GM19372 (cell line): ENCODE measurements at regions not wholly inside any gene's neighbourhood (a gene's known extent, or its start where the extent isn't known, plus 50 kb on each side); places are given as distances from the start of the nearest gene placed in this dataset.

Experiments used
- ATAC-seq: cut with Tn5 transposase; IDR thresholded peaks from one replicate; pipeline ENCODE4 v1.9.1; 2021; ENCODE audit warnings: mild to moderate bottlenecking, low read depth, moderate library complexity; ENCODE audit not compliant: unreplicated experiment

DNA sequence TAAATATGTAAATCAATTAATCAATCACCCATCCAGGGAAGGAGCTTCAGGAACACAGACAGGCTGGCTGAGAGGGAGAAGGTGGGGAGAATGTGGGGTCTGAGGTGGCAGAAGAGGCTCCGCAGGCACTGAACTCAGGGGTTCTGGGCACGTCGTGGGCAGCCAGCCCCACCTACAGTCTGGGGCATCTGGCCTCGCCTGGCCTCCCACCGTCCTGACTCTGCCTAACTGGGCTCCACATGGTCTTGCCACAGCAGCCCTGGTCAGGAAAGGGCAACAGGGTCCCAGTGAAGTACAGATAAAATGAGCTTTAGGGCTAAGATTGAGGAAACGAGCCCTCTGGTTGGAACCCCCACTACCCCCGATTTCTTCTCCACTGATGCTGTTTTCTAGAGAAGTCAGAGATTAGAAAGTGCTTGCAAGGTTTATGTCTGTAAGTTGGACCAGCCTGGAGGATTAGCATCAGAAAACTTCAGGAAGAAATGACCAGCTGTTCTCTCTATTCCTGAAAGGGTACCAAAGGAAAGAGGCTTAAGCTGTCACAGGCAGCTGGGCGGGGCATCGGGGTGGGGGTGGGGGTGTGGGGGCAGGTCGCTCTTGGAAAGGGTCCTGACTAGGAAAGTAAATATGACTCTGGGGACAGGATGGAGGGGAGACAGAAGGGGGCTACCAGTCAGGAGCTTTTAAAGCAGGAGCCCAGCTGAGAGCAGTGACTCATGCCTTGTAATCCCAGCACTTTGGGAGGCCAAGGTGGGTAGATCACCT is 261.7 kb downstream of the BUD13 start:
- no peak for ATAC-seq

DNA sequence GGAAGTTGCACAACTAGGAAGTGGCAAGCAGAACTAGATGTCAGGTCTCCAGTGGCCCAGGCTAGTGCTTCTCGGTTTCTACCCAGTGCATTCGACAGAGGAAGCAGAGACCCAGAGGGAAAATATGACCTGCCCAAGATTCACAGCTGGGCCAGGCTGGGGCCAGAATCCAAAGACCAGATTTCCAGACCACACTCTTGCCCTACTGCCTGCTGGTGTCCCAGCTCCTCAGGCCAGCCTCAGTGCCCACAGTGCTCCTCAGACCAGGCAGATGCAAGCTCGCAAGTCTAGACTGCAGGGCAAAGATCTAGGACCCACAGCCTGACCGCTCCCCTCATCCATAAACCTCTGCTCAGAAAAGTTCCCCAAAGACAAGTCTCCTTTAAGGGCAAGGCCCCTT is 262.6 kb downstream of the BUD13 start:
- no peak for ATAC-seq

DNA sequence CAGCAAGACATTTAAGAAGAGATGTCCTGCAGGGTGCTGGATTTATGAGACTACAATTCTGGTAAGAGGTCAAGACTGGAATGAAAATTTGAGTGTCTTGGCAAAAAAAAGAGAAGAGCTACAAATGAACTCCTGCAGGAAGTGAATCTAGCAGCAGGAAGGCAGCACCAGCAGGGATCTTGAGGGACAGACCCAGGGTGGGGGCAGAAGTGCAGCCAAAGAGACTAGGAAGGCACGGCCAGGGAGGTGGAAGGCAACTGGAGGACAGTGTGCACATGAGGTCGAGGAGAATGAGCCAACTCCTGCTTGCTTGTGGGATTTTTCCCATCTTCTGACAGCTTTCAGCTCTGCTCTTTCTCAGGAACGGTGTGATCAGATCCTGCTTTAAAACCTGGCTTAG is 263.2 kb downstream of the BUD13 start:
- ATAC-seq, result no peak

DNA sequence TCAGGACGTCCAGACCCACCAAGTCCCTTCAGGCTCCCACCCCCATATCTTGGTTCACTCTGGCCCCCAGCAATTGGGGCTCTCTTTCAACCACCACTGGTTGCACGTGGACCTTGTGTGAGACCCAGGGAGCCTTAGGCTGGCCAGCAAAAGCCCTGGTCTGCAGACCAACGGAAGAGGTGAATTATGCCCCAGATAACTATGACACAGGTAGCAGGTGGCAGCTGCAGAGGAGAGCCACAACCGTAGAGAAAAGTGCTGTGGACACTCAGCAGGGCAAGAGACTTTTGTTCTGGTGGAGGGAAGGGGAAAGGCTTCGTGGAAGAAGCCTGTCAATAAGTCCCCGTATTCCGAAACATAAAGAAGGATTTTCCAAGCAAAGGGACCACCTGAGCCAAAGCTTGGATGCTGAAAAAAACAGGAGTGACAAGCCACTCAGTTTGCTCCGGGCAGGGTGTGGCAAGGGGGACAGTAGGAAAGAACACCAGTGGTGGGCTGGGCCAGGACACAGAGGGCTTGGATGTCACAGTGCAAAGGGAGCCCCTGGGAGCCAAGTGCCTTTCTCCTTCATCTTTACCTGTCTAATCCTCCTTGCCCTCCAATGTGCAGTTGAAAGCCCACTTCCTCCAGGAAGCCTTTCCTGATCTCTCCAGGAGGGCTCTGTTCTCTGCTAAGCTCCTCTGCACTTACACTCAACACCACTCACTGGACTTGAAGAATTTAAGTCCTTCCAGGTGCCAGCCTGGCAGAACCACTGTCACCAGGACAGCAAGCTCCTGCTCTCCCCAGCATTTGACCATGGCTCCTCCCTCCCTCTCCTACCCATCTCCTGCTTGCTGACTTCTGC is 264.7 kb downstream of the BUD13 start:
- ATAC-seq, result no peak

DNA sequence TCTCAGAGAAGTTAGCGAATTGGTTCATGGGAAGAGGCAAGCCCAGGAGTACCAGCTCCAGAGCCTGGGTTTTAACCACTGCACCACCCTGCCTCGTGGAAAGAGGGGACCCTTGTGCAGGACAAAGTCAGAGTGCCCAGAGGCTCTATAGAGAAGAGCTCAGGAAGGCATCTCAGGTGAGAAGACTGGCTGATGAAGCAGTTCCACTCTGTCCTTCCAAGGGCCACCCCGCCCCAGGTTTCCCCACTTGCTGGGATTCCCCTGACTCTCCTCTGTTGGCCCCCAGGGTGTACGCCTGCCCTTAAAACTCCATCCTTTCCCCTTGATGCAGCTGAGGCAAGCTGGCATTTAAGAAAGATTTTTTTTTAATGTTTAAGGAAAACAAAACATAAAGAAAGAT is 265.8 kb downstream of the BUD13 start:
- ATAC-seq, result no peak

DNA sequence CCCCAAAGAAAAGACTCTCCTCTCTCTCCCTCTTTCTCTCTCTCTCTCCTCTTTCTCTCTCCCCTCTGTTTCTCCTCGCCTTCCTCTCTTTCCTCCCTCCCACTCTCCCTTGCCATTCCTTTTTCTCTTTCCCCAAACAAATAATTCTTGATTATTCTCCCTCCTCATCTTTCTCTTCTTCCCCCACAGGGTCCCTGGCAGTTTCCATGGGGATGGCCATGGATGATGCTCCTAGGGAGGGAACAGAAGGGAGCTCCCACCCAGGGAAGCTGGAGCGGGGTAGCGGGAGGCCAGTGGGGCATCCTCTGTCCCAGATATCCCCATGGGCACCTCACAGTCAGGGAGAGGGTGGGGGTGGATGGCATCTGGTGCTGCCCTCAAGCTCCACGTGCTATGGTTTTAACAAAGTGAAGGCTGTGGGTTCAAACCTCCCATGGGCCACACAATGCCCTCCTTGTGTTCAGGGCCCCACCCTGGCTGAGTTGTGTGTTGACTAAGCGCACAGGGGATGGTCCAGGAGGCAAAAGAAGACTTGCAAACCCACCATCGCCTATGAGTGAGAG is 266.4 kb downstream of the BUD13 start:
- no peak for ATAC-seq

GRCh38 chr11:116505298-116506262 is 267.2 kb downstream of the BUD13 start:
- ATAC-seq, result no peak

DNA sequence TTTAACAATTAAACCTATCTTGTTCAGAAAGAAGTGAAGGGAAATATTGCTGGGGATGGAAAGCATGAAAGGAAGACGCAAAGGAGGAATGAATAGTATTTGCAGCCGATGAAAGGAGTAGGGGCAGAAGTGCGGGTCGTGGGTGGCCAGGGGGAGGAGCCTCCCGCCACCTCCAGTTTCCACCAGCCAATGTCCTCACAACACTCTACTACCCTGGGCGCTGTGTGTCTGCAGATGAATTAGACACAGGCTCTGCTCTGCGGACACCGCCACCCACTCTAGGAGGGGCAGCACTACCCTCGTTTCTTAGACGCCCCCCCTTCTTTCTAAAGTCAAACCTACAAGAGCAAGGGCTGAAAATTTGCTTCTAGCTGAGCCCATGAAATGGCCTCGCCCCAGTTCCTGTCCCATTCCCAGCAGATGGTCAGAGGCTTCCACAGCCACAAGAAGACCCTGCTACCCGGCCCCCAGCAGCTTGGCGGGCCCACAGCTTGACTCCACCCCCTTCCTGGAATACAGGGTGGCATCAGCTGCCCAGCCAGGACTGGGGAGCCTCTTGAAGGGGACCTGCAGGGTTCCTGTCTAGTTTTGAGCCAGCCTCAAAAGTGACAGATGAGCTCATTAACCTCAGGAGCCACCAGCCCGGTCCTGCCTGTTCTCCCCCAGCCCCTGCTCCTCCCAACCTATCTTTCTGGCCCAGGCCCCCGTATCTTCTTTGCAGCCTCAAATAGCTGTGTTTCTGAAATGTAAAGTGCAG is 268.1 kb downstream of the BUD13 start:
- ATAC-seq, result no peak

DNA sequence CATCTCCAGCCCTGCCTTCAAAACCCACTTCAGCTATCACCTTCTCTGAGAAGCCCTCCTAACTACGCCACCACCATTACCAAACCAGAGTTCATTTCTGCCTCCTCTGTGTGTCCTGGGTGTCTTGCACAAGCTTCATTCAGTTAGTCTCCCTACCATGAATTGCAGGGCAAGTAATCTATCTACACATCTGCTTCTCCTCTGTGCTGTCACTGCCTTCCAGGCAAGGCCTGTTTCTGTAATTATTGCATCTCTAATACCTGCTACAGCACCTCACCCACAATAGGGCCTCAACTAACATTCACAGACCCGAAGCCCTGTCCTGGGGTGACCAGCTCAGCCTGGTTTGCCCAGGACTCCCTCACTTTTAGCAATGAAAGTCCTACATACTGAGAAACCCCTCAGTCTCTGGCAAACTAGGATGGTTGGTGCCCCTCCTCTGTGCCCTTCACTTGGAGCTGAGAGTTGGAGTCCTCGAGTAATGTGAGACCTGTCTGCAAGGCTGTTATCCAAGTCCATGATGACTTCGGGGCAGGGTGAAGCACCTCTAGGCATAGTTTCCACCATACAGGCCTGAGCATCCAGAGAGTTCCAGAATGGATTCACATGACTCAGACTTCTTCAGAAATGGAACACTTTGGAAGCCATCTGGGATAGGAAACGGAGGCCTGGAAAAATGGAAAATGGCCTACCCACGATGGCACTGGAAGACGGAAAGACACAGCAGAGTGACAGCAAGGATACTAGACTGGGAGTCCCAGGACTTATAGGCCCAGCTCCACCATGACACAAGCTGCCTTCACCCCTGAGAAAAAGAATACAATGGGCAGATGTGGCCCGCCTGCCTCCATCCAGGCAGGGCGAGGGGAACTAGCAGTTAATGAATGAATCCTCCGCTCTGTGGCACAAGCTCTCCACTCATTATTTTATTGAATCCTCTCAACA is 269.3 kb downstream of the BUD13 start:
- no peak for ATAC-seq

DNA sequence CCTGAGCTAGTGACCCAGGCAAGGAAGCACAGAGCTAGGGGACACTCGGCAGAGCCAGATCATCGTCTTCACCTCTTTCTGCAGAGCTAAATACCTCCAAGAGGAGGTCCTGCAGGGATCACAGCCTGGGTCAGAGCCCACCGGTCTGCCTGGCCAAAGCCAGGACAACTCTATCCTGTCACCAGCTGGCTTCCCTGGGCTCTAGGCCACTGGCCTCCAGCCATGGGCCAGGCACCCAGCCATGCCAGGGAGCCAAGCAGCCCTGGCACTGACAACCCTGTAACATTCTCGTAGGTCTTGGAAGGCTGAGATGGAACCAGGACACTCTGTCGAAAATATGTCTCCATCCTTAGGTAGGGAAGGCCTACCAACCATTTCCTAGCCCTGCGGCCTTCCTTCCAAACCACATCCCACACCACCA is 270.1 kb downstream of the BUD13 start:
- ATAC-seq, result no peak

- no peak for ATAC-seq
These were observed 271.1 kb downstream of the BUD13 start for GRCh38 chr11:116501728-116502127.

- ATAC-seq, result no peak
These were observed 271.7 kb downstream of the BUD13 start for GRCh38 chr11:116500947-116501602.

DNA sequence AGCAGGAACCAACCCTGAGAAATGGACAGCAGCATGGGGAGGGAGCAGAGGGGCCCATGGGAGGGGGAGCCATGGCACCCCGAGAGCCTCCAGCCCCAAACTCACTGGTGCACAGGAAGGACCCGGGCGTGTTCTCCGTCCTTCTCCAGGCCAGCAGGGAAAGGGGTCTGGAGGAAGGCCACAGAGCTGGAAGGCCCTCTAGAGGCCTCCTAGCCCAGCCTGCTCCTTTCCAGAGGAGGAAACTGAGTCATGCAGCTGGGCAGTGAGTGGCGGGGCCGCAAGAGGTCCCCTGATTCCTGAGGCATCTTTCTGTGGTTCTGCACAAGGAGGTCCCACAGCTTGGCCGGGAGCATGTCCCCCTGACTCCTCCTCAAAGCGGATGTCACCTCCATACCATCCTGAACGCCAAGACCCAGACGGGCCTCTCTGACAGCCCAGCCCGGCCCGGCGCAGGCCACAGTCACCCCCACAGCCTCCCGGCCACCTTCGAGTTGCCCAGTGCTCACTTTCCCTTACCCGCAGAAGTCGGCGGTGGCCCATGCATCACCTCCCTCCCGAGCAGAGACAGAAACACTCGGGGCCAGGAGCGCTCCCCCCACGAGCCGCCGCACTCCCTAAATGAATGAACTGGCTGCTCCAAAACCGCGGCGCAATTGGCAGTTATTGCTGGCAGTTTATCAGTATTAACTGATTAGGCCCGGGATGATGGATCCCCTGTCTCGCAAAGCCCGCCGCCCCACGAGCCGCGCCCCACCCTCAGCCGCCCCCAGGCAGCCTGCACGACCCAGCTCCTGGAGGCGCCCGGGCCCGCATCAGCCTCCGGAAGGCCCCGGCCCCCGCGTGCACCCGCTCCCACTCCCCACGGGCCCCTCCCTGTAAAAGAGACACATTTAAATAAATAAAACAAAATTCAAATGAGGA is 272.5 kb downstream of the BUD13 start:
- no peak for ATAC-seq

DNA sequence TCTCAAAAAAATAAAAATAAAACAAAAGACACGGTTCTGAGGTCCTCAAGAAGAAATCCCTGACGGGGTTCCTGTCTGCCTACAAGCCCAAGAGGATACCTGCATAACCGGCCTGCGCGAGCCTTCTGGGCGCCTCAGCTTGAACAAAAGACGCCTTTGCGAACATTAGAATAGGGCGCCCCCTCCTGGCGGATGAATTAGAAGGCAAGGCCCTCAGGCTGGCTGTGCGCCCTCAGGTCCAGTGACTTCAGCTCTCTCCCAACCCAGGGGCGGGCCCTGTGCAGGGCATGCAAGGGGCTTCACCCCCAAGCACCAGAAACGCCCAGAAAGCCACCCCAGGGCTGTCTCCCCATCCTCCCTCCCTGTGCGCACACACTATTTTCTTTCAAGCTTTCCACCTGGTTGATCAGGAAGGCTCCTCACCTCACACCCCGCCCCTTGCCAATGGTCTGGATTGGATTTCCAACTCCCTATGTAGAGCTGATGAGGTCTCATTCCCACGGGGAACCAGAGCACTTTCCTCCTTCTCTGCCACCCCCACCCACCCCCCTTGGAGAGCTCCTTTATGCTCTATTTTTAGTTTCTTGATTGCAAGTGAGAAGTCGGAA is 273.3 kb downstream of the BUD13 start:
- no peak for ATAC-seq

DNA sequence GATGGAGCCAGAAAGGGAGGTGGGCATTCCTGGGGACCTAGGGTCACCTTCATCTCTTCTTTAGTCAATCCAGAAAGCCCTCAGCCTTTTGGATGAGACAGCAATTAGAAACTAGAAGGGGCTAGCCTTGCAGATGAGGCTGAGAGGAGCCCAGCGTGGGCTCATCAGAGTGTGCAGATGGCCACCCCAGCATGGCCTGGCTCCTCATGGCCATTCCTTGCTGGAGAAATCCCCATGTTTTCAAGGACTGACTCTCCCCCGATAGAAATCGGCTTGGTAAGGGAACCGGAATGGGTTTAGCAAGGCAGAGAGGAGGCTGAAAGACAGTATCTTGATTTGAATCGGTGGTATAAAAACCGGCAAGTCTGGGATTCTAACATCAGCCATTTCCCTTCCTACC is 274.6 kb downstream of the BUD13 start:
- no peak for ATAC-seq

DNA sequence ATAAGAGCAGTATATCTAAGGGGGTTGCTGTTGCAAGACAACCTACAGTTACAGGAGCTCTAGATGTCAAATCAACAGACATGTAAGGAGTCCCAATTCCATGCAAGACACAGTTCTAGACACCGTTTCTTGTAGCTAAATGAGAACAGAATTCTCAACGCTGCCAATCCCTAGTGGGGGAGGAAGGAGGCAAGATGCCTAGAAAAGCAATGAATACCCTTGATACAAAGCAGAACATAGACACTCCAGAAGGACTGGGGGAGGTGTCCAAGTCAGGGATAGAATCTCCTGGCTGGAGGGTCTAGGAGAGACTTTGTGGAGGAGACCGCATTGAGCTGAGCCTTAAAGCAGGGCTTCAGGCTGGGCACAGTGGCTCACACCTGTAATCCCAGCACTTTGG is 280.2 kb downstream of the BUD13 start:
- ATAC-seq, result no peak
